GM21423 (cell line): ENCODE measurements at regions not wholly inside any gene's neighbourhood (a gene's known extent, or its start where the extent isn't known, plus 50 kb on each side); places are given as distances from the start of the nearest gene placed in this dataset.
"Not testable (repeated sequence)": the region's sequence is repeated elsewhere in the genome, so short reads cannot be mapped to it uniquely, and the experiment has no call there.

Source experiments
- ATAC-seq: cut with Tn5 transposase; IDR thresholded peaks from one replicate; pipeline ENCODE4 v1.9.1; 2021; ENCODE audit warnings: mild to moderate bottlenecking, moderate library complexity; ENCODE audit not compliant: unreplicated experiment

DNA sequence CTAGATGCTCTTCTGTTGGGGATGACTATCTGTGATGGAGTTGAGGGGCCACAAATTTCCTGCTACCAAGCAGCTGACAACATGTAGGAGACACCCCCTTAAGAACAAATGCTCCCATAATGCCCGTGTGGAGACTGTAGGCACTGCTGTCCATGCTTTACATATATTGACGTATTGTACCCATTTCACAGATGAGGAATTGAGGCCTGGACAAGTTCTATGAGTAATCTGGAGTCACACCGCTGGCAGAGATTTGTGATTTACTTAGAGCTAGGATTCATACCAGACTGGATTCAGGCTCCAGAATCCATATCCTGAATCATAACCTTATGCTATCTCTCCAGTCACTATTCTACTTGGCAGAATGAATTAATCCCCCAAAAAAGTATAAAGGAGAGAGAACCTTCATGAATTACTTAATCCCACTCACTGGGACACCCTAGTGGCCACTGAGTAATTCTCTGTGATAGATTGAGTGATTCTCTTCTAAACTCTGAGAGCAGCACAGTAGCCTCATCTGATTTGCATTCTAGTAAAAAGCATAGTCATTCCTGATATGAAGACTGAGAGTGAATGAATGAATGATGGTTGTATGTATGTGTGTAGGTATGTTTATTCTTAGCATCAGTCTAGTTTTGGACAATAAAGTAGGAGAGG, 460.7 kb upstream of the MEIS1 start:
- ATAC-seq = no peak

DNA sequence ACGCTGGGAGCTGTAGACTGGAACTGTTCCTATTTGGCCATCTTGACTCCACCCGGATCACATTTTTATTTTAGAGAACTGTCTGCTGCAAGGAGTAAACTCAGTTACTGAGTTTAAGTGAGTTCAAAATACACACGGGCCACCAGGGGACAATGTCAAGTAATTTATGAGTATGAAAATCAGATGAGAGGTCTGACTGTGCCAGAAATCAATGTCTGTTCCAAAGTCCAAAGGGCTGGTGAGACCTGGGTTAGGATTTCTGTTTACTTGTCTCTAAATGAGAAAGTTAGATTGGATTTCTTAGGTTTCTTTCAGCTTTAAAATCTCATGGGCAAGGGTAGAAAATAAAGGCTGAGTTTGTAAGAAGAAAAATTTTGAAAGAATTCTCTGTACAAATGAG, 465.8 kb upstream of the MEIS1 start:
- ATAC-seq = no peak

DNA sequence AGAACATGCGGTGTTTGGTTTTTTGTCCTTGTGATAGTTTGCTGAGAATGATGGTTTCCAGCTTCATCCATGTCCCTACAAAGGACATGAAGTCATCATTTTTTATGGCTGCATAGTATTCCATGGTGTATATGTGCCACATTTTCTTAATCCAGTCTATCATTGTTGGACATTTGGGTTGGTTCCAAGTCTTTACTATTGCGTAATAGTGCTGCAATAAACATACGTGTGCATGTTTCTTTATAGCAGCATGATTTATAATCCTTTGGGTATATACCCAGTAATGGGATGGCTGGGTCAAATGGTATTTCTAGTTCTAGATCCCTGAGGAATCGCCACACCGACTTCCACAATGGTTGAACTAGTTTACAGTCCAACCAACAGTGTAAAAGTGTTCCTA, 471.6 kb upstream of the MEIS1 start:
- ATAC-seq = not testable (repeated sequence)

DNA sequence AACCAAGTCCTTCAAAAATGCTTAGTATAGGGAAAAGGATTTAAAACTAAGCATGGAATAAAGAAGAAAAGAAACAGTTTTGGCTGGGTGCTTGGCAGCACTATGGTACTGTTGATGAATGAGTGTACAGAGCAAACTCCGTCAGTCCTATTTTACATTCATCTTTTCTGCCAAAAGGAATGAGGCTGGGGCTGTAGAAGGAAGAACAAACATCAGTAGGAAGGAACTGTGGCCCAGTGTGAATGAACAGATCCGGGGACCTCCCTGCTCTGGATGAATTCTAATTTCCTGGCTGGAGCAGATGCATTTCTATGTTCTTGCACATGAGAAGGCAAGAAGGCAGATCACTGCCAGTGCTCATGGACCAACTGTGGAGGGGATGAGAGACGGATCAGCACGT, 474.0 kb upstream of the MEIS1 start:
- ATAC-seq = no peak

DNA sequence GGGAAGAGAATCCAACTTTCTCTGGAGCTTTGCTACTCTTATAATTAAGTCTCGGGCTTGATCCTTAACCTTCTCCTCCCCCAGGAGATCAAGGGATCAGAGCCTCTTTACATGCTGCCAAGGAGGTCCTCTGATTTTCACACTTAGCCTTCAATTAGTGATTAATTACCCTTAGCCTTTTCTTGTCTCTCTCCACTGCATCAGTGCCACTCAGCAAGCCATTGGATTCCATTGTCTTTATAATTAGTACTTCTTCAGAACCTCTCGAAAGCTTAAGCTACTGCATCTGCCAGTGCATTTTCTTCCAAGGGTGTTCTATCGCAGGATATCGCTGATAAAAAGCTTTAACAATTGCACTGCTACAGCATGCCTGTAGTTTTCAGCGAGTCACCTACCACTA, 477.0 kb upstream of the MEIS1 start:
- no peak for ATAC-seq

DNA sequence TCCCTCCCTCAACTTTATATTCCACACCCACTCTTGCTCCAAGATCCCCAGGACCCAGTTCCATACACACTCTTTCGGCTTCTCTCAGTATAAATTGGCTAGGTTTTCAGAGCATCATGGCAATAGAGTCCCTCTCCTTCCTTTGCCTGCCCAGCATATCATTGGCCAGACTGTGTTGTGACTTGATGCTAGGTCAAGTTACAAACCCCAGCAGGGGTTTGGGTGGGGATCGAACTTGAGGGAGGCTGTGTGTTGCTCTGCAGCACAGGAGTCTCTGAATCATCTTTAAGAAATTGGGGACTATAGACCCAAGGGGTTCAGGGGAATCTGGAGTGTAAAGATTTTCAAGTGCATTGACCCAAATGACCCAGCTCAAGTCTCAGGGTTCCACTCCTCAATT, 477.5 kb upstream of the MEIS1 start:
- no peak for ATAC-seq

DNA sequence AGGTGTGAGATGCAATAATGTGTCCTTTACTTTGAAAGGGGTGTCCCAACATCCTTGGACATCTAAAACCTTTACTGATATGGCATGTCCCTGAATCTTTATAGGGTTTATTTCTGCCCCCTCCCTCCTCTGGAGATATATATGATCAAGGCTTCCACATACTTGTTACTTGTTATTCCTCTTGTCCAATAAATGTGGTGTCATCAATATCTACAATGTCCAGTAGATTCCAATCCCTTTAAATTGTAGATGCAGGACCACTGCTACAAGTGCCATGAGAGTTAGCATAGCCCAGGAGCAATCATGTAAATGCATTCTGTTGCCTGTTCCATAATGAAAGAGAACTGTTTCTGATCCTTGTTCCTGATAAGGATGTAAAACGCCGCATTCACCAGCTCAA, 479.7 kb upstream of the MEIS1 start:
- ATAC-seq = no peak

DNA sequence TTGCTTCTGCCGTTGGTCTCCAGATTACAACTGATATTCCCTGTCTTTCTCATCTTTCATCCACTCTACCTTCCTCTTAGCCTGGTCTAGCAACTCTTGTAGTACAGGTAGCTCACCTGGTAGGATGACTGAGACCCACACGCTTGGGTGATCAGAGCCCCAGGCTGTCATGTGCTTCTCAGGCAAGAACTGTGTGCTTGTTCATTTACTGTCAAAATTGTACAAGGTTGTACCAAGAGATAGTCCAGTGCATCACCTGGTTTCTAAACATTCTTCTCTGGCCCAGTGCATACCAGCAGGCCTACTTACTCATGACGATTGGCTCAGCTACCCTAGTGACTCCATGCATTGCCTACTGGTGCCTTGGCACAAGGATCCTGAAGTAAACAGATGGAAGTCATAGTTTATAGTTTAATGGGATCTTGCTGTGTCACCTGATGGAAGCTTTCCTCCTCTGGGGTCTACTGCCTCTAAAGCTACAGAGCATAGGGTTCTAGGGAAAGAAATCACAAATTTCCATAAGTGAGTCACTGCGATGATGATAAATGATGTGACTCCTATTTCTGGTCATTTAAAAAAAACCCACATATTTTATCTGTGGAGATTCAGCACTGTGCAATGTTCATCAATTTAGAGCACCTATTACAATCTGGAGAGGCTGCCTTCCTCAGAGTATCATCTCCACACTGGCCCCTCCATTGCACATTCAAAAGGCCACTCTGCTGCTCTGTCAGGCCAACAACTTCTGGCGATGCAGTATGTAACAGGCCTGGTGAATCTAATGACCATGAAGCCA, 481.8 kb upstream of the MEIS1 start:
- no peak for ATAC-seq

DNA sequence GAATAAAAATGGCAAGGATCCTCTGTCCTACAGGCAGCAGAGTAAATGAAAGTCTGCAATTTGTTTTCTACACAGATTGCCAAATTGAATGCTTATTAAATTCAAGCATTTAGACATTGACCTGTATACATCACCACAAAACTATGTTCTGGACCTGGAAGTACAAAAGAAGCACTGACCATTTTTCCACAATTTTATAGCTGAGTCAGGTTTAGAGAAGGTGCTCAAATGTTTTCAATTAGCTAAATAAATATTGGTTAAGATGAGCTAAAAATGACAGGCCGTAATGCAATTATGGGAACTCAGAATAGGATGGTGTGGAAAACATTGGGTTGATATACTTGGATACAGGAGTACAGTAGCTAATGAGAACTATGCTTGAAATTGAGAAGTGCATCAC, 490.7 kb upstream of the MEIS1 start:
- ATAC-seq = no peak

DNA sequence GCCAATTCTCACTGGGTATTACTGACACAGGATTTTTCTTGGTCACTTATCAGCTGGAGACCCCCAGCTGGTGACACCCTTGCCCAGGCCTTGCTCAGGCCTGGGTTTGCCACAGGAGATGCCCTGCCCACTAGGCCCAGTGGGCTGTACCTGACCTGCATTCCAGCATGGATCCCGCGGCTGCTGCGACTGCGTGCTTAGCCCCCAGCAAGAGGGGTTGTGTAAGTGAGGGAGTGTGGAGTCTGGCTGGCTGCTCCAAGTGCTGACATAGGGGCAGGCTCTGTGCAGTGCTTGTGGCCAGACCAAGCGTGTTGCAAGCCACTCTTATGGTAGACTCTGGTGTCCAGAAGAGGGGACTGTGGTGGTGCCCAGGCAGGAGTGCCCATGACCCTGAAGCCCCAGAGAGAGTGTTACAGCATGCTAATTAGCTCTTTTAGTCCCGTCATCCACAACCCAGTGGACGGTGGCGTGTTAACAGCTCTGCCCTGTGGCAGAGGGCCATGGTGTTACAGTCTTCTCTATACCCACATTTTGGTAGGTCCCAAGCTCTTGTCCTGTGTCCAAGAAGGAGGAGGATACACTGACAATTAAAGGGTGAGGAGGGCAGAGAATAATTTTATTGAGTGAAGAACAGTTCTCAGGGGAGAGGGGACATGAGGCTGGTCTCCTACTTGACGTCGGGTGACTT, 491.7 kb upstream of the MEIS1 start:
- ATAC-seq = no peak

DNA sequence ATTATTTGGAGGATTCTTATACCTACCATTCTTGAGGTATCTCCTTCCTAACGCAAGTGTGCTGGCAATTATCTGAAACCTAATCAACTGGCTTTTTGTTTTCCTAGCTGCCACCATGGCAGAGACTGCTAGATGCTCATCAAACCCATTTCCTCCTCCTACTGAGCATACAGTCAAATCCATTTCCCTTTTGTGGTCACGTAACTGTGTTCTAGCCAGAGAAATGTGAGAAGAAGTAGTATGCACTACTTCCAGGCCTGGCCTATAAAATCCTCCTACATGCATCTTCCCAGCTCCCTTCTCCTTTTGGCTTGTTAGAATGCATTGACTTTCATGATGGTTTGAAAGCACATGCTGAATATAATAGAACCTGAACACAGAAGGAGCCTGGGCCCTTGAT, 494.1 kb upstream of the MEIS1 start:
- ATAC-seq = no peak

DNA sequence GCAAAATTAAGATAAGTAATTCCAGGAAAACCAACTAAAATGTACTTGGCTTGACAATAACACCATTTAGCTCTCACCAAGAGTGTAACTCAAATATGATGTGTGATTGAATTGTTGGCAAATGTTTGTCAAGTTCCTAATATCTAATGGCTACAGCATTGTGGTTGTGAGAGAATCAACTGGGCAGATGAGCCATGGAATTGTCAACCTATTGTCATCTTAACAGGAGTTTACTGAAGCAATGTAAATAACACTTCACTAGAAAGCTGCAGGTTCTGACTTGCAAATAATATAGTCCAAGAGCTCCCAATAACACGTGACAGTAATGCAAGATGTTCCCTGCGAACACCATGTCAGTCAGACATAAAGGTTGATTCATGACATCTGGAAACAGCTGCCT, 495.2 kb upstream of the MEIS1 start:
- no peak for ATAC-seq

DNA sequence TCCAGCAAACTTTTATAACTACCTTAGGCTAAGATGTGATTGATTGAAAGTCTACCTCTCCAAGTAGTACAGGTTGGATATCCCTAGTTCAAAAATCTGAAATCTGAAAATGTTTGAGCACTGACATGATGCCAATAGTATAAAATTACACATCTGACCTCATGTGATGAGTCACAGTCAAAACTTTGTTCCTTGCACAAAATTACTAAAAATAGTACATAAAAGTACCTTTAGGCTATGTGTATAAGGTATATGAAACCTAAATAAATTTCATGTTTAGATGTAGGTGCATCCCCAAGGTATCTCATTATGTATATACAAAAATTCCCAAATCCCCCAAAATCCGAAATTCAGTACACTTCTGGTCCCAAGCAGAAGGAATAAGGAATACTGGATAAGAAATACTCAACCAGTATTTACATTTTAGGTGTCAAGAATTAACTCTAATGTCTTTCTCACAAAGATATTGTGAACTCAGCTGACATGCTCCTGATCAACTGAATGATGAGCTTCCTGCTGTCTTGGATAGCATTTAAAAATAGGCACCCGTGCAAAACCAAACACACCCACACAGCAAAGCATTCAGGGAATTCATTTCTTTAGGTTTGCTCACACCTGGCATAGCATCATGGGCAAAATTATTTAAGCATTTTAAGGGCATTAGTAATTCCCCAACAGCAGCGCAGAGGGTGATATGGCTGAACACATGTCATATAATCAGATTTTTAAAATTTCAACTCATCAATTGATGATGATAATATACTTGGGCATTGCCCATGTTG, 497.4 kb upstream of the MEIS1 start:
- no peak for ATAC-seq

DNA sequence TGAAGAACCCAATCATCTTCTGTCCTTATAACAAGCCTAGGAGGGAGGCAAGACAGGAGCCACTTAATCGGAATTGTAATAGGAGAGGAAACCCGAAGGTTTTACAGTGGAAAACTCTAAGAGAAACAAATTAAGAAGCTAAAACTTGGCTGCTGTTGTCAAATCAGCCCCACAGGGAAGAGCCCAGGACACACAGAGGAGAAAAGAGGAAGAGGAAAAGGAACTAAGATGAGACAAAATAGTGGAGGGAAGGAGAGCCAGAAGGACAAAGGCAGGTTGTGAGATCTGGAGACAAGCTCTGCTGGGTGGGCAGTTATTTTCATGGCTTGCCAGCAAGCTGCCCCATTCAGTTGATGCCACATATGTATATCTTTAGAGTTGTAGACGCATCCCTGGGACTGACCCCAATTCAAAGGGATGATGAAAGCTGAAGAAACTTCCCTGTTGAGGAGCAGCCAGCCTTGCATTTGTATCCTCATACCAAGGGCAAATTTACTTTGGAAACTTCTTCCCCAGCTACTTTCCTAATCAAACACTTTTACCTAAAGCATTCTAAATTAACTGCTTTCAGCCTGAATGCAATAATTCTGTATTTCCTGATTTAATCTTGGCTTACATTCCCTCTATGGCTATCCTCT, 499.8 kb upstream of the MEIS1 start:
- ATAC-seq = no peak

DNA sequence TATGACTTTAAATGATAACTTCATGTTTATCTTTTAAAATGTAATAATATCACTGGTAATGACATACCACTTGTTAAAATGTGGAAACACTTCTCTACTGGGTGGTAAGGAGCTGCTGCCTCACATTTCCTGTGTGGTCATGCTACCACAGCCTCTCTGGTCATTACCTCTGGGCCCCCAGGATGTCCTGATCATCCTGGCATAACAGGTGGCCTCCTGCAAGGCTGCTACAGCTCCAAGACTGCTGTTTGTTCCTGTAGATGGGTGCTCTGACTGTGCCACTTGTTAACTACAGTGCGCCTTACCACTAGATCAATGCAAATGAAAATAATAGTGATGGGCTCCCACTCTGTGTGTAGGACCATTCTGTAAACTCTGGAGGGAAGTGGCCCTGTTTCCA, 500.2 kb upstream of the SPRED2 start:
- ATAC-seq = no peak

DNA sequence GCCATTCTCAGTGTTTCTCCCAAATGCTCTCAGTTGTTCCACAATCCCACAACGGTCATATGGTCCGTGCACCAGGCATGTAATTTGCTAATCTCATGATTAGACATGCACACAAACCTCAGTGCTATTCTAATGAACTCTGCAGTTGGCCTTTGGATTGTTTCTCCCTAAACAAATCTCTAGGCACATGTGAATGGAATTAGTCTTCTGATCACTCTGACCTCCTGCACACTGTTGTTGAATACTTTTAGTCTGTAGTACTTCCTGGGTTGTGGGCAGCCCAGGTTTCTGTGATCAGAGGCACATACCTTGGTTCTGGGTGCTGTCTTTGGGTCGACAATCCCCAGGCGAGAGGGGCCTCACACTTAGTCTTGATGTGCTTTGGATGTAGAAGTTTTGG, 498.7 kb upstream of the SPRED2 start:
- ATAC-seq = no peak

DNA sequence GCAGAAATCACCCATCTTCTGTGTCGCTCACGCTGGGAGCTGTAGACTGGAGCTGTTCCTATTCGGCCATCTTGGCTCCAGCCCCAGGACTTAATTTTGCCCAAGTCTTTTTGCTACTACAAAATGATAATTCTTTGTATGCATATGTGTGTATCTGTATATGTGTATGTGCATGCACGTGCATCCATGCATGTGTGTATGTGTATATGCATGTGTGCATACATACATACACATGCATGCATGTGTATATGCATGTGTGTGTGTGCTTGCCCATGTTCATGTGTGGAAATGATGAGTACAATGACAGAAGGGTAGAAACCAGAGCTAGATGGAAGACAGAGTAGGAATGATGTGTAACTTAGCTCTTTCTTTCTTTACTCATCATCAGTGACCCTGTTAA, 497.9 kb upstream of the SPRED2 start:
- no peak for ATAC-seq

DNA sequence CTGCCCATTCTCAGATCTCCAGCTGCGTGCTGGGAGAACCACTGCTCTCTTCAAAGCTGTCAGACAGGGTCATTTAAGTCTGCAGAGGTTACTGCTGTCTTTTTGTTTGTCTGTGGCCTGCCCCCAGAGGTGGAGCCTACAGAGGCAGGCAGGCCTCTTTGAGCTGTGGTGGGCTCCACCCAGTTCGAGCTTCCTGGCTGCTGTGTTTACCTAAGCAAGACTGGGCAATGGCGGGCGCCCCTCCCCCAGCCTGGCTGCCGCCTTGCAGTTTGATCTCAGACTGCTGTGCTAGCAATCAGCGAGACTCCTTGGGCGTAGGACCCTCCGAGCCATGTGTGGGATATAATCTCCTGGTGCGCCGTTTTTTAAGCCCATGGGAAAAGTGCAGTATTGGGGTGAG, 497.3 kb upstream of the SPRED2 start:
- ATAC-seq = not testable (repeated sequence)

DNA sequence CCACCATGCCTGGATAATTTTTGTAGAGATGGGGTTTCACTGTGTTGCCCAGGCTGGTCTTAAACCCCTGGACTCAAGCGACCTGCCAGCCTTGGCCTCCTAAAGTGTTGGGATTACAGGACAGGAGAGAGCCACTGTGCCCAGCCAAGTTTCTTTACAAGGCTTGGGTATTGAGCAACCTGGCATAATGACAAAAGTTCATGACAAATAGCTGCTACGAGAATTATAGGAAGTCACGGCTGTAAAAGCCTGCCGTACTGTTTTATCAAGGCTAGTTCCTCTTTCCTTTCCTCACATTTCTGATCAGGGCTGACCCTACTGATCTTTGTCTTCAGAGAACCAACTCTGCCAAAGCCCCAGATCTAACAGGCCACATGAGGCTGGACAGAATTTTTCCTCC, 490.4 kb upstream of the SPRED2 start:
- ATAC-seq = no peak

DNA sequence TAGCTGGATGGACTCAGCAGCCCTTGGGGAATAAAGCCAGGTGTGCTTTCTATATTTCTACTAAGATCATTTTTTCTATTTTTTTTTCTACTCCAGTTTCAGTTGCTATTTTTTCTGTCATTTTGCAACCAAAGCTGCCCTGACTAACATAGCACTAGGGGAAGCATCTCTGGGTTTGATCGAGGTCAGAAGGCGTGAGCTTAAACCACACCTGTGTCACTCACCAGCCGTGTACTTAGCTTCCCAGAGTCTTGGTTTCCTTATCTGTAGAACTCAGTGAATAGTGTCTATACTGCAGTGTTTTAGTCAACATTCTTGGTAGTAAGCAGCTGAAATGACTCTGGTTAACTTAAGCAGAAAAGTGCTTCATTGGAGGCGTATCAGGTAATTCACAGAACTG, 489.6 kb upstream of the SPRED2 start:
- ATAC-seq = no peak

DNA sequence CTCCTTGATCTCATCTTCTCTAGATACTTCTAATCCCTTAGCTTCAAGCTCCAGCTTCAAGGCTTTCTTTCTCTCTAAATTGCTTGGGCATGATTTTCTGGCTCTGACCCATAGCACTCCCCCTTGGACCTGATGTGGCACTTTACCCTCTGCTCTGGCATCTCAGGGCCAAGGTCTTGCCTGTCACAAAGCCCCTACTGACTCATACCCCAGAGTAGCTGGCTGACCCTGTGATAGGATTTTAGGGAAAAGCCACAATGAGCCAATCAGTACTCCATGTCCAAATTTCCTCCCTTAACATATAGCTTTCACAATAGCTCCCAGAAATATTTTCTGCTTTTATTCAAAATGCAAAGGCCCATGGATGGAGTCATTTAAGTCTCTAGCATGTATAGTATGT, 488.7 kb upstream of the SPRED2 start:
- ATAC-seq = no peak
